ENCODE measurements at regions not wholly inside any gene's neighbourhood (a gene's known extent, or its start where the extent isn't known, plus 50 kb on each side); places are given as distances from the start of the nearest gene placed in this dataset.
A peak's percentile ranks its signal among the peaks of the same experiment; 100 is the strongest.

- ATAC-seq (peak; percentile 82 to 90), FAIRE-seq (no peak), DNase-seq (ENCODE audit: low read depth in 1 of 2, low spot score in 1 of 2) (peak; percentile 32 to 91)
- Histone ChIP-seq H3K9me3 (no peaks in the 10 kb centered on the region), H3K4me1 (peaks cover 31% of the 10 kb centered on the region), H3K27ac (peak overlapping the region; percentile 88), H3K4me3 (no peak overlapping the region), H3K4me2 (peak overlapping the region; percentile 84)
- WGBS (ENCODE audit: missing lambda C conversion rate) = 0% methylated on average over 1 of the region's 1 CpG
- POLR2A ChIA-PET = no interaction called here
- CTCF ChIA-PET = interaction anchor here (3.5 kb wide), 1 partner anchor 11 kb away, joined by 13 read pairs; no protein-coding TSS in a partner anchor
- TF ChIP-seq MAZ (IDR thresholded peaks at IDR 0.05; ENCODE audit: borderline replicate concordance, low read depth, low read length) (no peak), HES2 (IDR thresholded peaks at IDR 0.05) (no peak), HOXB13 (CRISPR knock-in tag; IDR thresholded peaks at IDR 0.05; ENCODE audit: low read depth) (no peak), FOXS1 (CRISPR knock-in tag; IDR thresholded peaks at IDR 0.05) (no peak), POLR2AphosphoS2 (conservative IDR thresholded peaks at IDR 0.05; ENCODE audit: low read length) (no peak), ELK1 (IDR thresholded peaks at IDR 0.05; ENCODE audit: low read depth, low read length) (no peak), RFX5 (IDR thresholded peaks at IDR 0.05) (no peak), USF2 (IDR thresholded peaks at IDR 0.05) (no peak), E2F6 (IDR thresholded peaks at IDR 0.05; ENCODE audit: borderline replicate concordance, low read depth) (no peak), PHF8 (IDR thresholded peaks at IDR 0.05; ENCODE audit: borderline replicate concordance, low read depth) (no peak), EHMT2 (IDR thresholded peaks at IDR 0.05; ENCODE audit: low read depth) (no peak), CBX2 (IDR thresholded peaks at IDR 0.05; ENCODE audit: borderline replicate concordance, low read depth) (no peak), JUN (IDR thresholded peaks at IDR 0.05) (peak; percentile 57 to 70; a peak in 4 of 5 replicates), NR3C1 (IDR thresholded peaks at IDR 0.05) (no peak), HEYL (CRISPR knock-in tag; IDR thresholded peaks at IDR 0.05) (no peak), CTCF (IDR thresholded peaks at IDR 0.05) (no peak), MAFK (IDR thresholded peaks at IDR 0.05; ENCODE audit: partially characterized antibody) (peak; percentile 75), RAD21 (conservative IDR thresholded peaks at IDR 0.05 in 1 of 2, IDR thresholded peaks at IDR 0.05 in 1 of 2) (no peak; a peak in 1 of 5 replicates), FOSB (CRISPR knock-in tag; IDR thresholded peaks at IDR 0.05) (no peak), PBX3 (IDR thresholded peaks at IDR 0.05) (no peak), ZC3H11A (IDR thresholded peaks at IDR 0.05) (no peak), TP53 (CRISPR knock-in tag; IDR thresholded peaks at IDR 0.05) (no peak), ZFP36 (IDR thresholded peaks at IDR 0.05; ENCODE audit: borderline replicate concordance, partially characterized antibody) (no peak), NFE2L2 (conservative IDR thresholded peaks at IDR 0.05; ENCODE audit: low read length) (peak; percentile 25; the same call in 1 of the 2 replicates), SMC3 (IDR thresholded peaks at IDR 0.05) (0 out of 3 replicates have a peak, but pooled peaks have one; percentile 11), BCL3 (IDR thresholded peaks at IDR 0.05) (peak; percentile 55; the same call in 1 of the 3 replicates), BHLHE40 (IDR thresholded peaks at IDR 0.05; ENCODE audit: low read depth, low read length) (no peak), REST (IDR thresholded peaks at IDR 0.05) (no peak), CHD4 (IDR thresholded peaks at IDR 0.05; ENCODE audit: borderline replicate concordance) (no peak), HDAC2 (IDR thresholded peaks at IDR 0.05) (no peak), JUNB (IDR thresholded peaks at IDR 0.05) (peak; percentile 93), ZNF302 (CRISPR knock-in tag; IDR thresholded peaks at IDR 0.05) (no peak)
These were observed 57.6 kb upstream of the ZNF519 start for GRCh38 chr18:14189858-14190257.

Data from A549 (cell line).